HG03097 (cell line): ENCODE measurements at regions not wholly inside any gene's neighbourhood (a gene's known extent, or its start where the extent isn't known, plus 50 kb on each side); places are given as distances from the start of the nearest gene placed in this dataset.

Experiments used
- ATAC-seq: cut with Tn5 transposase; IDR thresholded peaks from one replicate; pipeline ENCODE4 v1.9.1; 2021; ENCODE audit not compliant: unreplicated experiment, low FRiP score

GRCh38 chr6:132972254-132972653 lies 157.9 kb downstream of the RPS12 start:
- ATAC-seq, result no peak

- ATAC-seq, result no peak
Measured at GRCh38 chr6:132972971-132973370, 158.6 kb downstream of the RPS12 start.

GRCh38 chr6:132973514-132973993 lies 159.2 kb downstream of the RPS12 start:
- ATAC-seq, result no peak

DNA sequence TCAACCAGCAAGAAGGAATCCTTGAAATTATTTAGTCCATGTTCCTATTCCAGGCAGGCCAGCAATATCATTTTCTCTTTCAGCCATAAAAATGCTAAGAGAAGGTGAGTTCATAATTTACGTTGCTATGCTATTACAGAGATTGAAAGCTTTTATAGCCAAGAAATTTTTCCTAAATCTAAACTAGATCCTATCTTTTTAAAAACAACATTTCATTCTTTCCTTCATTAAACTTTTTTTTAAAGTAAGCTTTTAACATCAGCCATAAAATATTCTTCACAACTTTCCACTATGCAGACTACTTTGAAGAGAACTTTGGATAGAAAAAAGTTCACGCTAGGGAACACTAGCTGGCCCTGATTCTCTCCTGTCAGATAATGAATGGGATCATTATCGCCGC lies 159.8 kb downstream of the RPS12 start:
- no peak for ATAC-seq

GRCh38 chr6:132977413-132977812 lies 163.0 kb downstream of the RPS12 start:
- no peak for ATAC-seq

DNA sequence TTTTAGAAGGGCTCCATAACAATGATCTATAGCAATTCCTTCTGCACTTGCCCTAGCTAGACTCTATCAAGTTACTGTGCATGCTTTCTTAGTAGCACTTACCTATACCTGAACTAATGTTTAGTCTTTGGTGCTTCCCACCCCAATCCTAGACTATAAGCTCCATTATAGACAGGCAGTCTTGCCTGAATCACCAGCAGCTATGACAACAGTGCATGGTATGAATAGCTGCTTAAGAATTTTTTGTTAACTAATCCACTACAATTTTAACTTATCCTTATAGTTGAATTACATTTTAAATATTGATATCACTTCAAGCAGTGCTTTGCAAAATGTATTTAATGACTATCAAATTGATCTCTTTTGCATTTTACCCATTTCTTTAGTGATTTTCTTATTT lies 164.3 kb downstream of the RPS12 start:
- no peak for ATAC-seq

GRCh38 chr6:132993738-132994137 lies 179.4 kb downstream of the RPS12 start:
- no peak for ATAC-seq

- ATAC-seq, result no peak
Measured at GRCh38 chr6:132995009-132995408, 180.6 kb downstream of the RPS12 start.

DNA sequence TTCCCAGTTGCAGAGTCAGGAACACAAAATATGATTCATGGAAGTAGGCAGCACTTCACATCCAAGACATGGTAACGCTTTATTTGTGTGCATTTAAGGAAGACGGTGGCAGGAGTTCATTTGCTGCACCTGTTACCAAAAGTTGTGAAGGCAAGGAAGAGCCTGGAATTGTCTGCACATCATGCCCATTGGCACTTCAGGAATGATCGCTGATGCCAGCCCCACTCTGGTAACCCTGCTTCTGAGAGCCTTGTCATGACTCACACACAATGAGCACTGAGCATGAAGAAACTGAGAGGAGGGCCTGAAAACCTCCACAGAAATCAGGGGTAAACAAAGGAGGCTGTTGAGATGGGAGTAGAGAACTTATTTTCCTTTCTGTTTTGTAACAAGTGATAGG lies 181.1 kb downstream of the RPS12 start:
- ATAC-seq, result no peak

DNA sequence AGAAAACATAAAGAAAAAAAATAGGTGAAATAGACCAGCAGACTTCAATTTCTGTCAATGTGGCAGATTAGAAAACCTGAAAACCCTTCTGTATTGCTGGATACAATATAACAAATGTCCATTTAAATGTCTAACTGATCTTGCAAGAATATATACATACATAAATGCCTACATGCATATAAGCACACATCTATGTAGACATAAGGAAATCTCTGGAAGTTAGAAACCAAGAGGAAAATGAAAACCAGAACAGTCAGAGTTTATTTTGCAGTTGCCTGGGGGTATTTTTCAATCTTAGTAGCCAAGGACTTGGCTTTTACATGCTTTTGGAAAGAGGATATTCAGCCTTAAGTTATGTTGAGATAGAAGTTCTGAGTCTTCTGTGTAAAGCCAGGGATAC lies 184.0 kb downstream of the RPS12 start:
- no peak for ATAC-seq

GRCh38 chr6:133001040-133001565 lies 186.7 kb downstream of the RPS12 start:
- ATAC-seq, result no peak

DNA sequence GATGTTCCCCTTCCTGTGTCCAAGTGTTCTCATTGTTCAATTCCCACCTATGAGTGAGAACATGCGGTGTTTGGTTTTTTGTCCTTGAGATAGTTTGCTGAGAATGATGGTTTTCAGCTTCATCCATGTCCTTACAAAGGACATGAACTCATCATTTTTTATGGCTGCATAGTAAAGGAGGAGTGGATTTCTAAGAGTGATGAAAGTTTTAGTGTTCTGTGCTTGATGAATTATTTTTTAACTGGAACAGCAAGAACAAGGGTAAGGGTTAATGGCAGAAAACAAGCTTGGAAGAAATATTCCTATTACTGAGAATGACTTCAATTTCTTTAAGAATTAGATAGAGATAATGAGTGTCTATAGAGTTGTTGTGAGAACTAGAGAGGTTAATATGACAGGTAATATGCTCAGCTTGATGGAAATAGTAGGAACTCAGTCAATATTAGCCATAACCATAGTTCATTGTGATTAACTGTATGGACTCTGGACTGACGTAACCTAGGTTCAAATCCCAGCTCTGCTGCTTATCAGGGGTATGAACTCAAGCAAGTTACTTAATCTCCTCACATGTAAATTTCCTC lies 190.0 kb downstream of the RPS12 start:
- ATAC-seq, result no peak

DNA sequence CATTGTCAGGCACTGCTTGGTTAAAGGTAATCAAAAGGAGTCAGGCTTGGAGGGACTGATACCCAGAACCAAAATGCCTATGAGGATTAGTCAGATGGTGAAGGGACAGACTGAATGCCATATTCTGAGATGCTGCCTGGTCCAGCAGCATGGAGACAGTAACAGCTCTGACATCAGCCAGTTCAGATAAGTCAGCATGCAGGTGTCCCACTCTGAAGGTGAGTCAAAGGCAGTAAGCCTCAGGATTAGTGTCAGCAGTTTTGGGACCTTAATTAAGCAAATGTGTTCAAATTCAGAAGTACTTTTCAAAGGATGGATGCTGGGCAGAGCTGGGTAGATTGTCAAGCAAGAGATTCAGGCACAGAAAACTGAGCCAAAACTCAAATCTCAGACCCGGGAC lies 198.4 kb downstream of the RPS12 start:
- ATAC-seq, result no peak

DNA sequence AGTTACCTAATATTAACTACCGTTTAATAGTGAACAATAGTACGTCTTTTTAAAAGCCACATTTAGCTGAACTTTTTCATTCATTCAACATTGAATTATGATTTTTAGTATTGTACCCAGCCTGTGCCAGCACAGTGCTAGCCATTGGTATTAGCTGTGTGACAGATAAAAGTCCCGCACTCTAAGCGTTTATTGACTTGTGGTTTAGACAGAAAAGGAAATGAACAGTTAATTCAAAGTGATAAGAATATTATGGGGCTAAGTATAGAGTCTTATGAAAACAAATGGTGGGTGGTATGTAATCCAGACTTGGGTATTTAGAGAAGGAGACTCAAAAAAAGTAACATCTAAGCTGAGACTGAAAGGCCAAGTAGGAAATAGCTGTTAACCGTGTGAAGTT lies 202.3 kb downstream of the RPS12 start:
- no peak for ATAC-seq

GRCh38 chr6:133017581-133017980 lies 203.2 kb downstream of the RPS12 start:
- no peak for ATAC-seq

DNA sequence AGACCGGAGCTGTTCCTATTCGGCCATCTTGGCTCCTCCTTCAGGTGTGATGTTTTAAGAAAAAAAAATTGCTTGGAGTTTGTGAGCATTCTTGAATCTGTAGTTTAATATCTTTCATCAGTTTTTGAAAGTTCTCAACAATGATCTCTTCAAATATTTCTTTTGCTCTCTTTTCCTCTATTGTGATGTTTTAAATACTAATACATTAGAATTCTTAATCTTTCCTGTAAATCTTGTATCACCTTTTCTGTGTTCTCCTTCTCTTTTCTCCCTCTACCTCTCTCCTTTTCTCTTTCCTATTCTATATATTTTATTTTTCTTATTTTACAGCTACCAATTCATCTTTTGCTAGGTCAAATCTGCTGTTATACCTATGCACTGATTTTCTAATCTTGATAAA lies 212.3 kb downstream of the RPS12 start:
- no peak for ATAC-seq

DNA sequence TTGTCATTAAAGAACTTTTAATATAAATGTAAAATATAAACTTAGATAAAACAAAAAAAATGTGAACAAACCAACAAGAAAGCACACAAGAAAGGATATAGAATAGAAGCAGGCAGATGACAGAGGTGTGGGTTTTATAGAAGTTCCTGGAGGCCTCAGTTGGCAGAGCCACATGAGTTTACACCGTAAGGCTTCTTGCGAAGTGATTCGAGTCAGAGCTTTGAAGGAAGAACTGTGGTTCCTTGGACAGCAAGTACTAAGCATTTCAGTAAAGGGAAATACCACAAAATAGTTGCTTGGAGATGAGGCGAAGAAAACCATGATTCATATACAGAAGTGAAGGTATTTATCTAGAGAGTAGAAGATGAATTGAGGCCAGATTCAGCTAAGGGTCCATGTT lies 207.9 kb upstream of the EYA4 start:
- no peak for ATAC-seq

DNA sequence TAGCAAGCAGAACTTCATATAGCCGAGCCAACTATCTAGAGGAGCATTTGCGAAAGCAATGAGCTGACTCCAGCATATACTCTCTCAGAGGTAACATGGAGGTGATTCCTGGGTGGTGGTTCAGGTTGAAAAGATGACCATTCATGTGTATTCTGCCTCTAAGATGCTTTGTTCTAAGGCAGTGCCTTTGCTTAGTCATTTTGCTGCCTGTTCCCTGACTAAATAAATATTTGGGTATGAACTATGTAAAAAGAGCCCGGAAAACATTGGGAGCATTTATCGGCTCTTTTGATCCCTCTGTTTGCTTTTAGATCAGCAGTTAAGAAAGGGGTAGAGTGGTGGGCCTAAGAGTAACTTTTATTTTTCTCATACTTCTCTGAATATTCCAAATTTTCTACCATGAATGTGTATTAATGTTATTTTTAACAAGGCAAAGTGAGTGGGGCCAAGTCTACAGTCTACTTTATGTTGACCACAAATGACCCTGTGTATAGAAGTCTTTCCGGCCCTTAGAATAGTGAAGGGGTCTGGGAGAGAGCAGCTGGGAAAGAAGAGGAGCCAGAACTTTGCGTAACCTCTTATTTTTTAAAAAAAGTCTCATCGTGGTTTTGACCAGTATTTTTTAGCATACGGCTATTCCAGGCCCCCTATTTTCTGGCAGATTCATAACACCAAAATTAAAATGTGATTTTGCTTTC lies 206.5 kb upstream of the EYA4 start:
- no peak for ATAC-seq

DNA sequence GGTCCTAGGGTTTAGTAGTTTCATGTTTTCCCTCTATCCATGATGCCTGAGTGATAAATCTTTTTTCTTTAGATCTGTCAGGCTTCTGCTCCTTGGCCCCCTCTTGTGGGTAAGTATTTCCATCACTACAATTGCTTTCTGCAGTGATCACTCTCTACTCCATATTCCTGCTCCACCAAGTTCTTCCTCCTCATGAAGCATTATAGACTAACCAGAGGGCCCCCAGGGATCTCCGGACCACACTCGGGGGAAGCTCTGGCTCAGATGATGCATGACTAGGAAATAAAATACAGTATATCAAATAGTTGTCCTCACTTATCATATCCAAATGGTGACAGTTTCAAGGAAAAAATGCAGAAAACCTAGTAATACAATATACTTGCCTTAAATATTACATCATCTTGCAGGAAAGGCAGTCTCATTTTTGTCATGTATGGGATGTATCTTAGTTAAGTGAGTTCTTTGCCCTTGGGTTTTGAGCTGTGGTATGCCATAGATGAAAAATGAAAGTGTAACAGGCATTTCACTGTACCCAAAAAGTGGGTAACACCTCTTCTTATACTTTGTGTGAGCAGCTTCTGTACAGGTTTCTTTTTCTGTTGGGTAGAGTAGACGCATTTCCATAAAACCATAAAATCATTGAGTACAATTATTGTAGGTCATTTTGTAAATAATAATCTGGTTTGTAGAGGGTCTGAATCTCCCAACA lies 200.9 kb upstream of the EYA4 start:
- ATAC-seq, result no peak

DNA sequence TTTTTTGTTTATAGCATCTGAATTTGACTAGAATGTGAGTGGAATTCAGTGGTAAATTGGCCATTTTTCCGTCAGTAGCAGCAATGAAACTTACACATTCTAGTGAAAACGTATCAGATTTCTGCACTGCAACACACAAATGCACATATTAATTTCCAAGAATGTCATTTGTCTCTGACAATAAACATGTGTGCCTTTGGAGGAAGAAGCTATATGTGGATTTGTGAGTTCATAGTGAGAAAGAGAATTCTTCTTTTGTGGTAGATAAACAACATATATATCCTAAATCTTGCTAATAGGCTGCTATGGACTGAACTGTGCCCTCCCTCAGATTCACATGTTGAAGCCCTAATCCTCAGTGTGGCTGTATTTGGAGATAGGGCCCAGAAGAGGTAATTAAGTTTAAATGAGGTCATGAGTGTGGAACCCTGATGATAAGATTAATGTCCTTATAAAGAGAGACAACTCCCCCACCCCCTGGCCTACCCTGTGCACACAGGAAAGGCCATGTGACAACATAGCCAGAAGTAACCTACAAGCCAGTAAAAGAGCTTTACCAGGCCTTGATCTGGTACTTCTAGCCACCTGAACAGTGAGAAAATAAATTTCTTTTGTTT lies 200.2 kb upstream of the EYA4 start:
- ATAC-seq, result no peak

DNA sequence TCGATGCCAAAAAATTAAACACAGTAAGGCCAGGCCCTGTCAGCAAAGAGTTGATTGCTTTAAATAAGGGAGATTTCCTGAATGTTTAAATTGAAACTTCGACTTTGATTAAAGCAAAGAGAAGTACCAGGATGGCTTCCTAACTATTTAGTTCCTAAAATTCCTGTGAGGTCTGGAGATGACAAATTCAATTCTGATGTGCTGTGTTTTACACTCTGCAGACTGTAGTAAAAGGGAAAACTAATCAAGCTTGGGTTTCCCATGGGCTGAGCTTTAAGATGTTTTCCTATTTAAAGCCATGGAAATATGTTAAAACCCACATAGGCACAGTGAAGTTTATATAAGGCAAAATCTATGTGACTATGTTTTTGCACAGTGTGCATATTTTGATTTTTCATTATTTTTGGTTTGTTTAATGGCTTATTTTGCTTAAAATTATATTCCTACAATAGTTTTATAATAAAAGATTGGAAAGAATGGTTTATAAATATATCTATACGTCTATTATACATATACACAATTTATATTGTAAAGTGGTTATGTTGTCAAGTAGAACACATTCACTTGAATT lies 198.5 kb upstream of the EYA4 start:
- no peak for ATAC-seq
